ENCODE measurements at regions not wholly inside any gene's neighbourhood (a gene's known extent, or its start where the extent isn't known, plus 50 kb on each side); places are given as distances from the start of the nearest gene placed in this dataset.

- Histone ChIP-seq H3K9me3 (ENCODE audit: control insufficient read depth, low read length) (no peaks in the 10 kb centered on the region), H3K4me1 (ENCODE audit: control insufficient read depth in 1 of 2, insufficient read depth in 2 of 2, low read length in 2 of 2) (no peaks in the 10 kb centered on the region), H3K4me3 (ENCODE audit: low read length in 2 of 2) (no peak overlapping the region), H3K27me3 (ENCODE audit: control insufficient read depth in 1 of 2, insufficient read depth in 2 of 2, low read length in 1 of 2) (no peaks in the 10 kb centered on the region), H3K36me3 (ENCODE audit: control insufficient read depth in 1 of 2, insufficient read depth in 2 of 2, low read length in 1 of 2) (no peaks in the 10 kb centered on the region), H3K27ac (ENCODE audit: low read depth in 1 of 2, low read length in 2 of 2) (no peak overlapping the region)
- 68 to 73% methylated on average over 13 of the region's 13 CpGs for WGBS, 2 donors
- intact Hi-C loops (cut with DNase I): no loop called here
- DNase-seq: no peak
- ATAC-seq (ENCODE audit: low FRiP score): no peak
Measured at GRCh38 chr2:71893646-71894045, 254.0 kb downstream of the CYP26B1 start.

DNA sequence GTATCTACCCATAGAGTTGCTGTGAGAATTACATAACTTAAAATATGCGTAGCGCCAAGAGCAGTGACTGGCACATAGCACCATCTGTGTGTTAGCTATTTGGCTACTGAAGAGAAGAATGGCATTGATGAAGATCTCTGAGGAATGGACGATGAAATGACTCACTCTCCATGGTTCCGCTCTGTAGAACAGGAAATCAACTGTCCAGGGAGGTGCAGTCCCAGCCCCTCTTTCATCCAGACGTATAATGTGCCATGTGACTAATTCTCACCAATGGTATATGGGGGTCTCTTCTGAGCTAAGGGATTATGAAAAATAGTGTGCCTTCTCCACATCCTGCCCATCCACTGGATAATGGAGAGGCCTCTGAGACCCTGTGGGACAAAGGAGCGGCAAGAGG is 254.8 kb downstream of the CYP26B1 start:
- Histone ChIP-seq H3K9me3 (ENCODE audit: control insufficient read depth, low read length) (no peaks in the 10 kb centered on the region), H3K36me3 (ENCODE audit: control insufficient read depth in 1 of 2, insufficient read depth in 2 of 2, low read length in 1 of 2) (no peaks in the 10 kb centered on the region), H3K4me3 (ENCODE audit: low read length in 2 of 2) (no peak overlapping the region), H3K27me3 (ENCODE audit: control insufficient read depth in 1 of 2, insufficient read depth in 2 of 2, low read length in 1 of 2) (no peaks in the 10 kb centered on the region), H3K4me1 (ENCODE audit: control insufficient read depth in 1 of 2, insufficient read depth in 2 of 2, low read length in 2 of 2) (no peaks in the 10 kb centered on the region), H3K27ac (ENCODE audit: low read depth in 1 of 2, low read length in 2 of 2) (no peak overlapping the region)
- 93% methylated on average over 6 of the region's 6 CpGs for WGBS, 2 donors
- DNase-seq (no peak), ATAC-seq (ENCODE audit: low FRiP score) (no peak)
- intact Hi-C loops (cut with DNase I): no loop called here

DNA sequence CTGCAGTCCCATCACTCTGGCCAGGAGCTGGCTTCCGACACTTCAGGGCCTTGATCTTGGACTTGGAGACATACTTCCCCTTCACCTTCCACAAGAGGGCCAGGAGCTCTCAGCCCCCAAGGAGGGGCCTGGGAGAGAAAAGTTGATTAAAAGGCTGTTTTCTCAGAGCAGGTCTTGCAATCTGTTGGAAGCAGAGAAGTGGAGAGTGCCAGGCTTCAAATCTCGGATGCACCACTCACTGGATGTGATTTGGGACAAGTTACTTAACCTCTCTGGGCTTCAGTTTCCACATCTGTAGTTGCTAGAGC is 255.3 kb downstream of the CYP26B1 start:
- ATAC-seq (ENCODE audit: low FRiP score) (no peak), DNase-seq (no peak)
- no peak overlapping the region for H3K4me3 ChIP-seq (ENCODE audit: low read length in 2 of 2)
- H3K27me3 ChIP-seq (ENCODE audit: control insufficient read depth in 1 of 2, insufficient read depth in 2 of 2, low read length in 1 of 2): no peaks in the 10 kb centered on the region
- intact Hi-C loops (cut with DNase I): no loop called here
- H3K27ac ChIP-seq (ENCODE audit: low read depth in 1 of 2, low read length in 2 of 2): no peak overlapping the region
- no peaks in the 10 kb centered on the region for H3K9me3 ChIP-seq (ENCODE audit: control insufficient read depth, low read length)
- WGBS, 2 donors: 86 to 87% methylated on average over 2 of the region's 2 CpGs
- H3K4me1 ChIP-seq (ENCODE audit: control insufficient read depth in 1 of 2, insufficient read depth in 2 of 2, low read length in 2 of 2): no peaks in the 10 kb centered on the region
- H3K36me3 ChIP-seq (ENCODE audit: control insufficient read depth in 1 of 2, insufficient read depth in 2 of 2, low read length in 1 of 2): no peaks in the 10 kb centered on the region

DNA sequence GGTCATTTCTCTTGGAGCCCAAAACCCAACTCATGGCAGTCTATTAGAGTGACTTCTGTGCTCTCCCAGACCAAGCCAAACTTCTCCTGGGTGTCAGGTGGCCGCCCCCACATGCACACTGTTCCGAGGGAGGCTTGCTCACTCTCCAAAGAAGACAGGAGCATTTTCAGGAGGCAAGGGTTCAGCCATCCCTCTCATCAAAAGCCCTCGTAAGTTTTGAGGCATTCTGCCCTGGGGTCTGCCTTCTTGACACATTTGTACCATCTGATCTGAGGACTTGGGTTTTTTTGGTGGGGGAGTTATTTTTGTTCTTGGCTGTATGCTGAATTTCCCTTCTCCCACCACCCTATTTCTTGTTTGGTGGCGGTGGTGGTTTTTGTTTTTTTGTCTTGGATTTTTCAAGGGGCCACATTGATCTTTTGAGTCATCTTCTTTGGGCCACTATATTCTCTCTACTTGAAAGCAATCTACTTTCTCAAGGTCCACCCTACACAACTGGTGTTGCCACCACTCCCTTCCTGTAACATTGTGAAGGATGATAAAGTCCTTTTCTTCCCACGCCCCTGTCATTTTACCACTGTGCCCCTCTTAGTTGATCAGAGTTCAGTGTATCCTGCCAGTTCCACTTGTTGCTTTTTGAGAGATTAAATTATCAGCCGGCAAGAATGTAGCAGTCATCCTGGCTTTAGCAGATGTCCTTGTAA is 255.8 kb downstream of the CYP26B1 start:
- Histone ChIP-seq H3K36me3 (ENCODE audit: control insufficient read depth in 1 of 2, insufficient read depth in 2 of 2, low read length in 1 of 2) (no peaks in the 10 kb centered on the region), H3K27ac (ENCODE audit: low read depth in 1 of 2, low read length in 2 of 2) (no peak overlapping the region), H3K4me1 (ENCODE audit: control insufficient read depth in 1 of 2, insufficient read depth in 2 of 2, low read length in 2 of 2) (no peaks in the 10 kb centered on the region), H3K4me3 (ENCODE audit: low read length in 2 of 2) (no peak overlapping the region), H3K9me3 (ENCODE audit: control insufficient read depth, low read length) (no peaks in the 10 kb centered on the region), H3K27me3 (ENCODE audit: control insufficient read depth in 1 of 2, insufficient read depth in 2 of 2, low read length in 1 of 2) (no peaks in the 10 kb centered on the region)
- DNase-seq (no peak), ATAC-seq (ENCODE audit: low FRiP score) (no peak)
- intact Hi-C loops (cut with DNase I): no loop called here
- 88 to 93% methylated on average over 6 of the region's 6 CpGs for WGBS, 2 donors

DNA sequence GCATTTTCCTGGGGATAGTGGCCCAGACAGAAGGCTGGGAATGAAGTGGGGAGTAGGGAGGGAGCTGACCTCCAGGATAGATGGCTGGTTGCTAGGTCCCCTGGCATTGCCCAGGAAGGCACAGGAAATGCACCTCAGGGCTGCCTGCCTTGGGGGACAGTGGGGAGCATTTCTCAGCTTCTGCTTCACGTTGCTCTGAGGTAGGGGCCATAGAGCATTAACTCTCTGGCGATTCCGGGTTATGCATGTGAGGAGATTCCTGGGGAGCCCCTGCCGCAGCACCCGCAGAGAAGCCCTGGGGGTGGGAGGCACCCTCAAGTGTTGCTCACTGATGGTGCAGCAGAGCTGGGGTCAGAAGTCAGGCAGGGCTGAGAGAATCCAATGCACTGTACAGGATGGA is 256.5 kb downstream of the CYP26B1 start:
- no peak overlapping the region for H3K4me3 ChIP-seq (ENCODE audit: low read length in 2 of 2)

GRCh38 chr2:71889759-71890684 is 257.6 kb downstream of the CYP26B1 start:
- intact Hi-C loops (cut with DNase I): loop anchor here in 1 of 2 donors (10.0 kb wide), 1 partner anchor 275 kb away; no protein-coding TSS in a partner anchor
- Histone ChIP-seq H3K4me3 (ENCODE audit: low read length in 2 of 2) (no peak overlapping the region), H3K27me3 (ENCODE audit: control insufficient read depth in 1 of 2, insufficient read depth in 2 of 2, low read length in 1 of 2) (no peaks in the 10 kb centered on the region), H3K27ac (ENCODE audit: low read depth in 1 of 2, low read length in 2 of 2) (no peak overlapping the region), H3K9me3 (ENCODE audit: control insufficient read depth, low read length) (no peaks in the 10 kb centered on the region), H3K4me1 (ENCODE audit: control insufficient read depth in 1 of 2, insufficient read depth in 2 of 2, low read length in 2 of 2) (no peaks in the 10 kb centered on the region), H3K36me3 (ENCODE audit: control insufficient read depth in 1 of 2, insufficient read depth in 2 of 2, low read length in 1 of 2) (no peaks in the 10 kb centered on the region)
- 82 to 87% methylated on average over 5 of the region's 5 CpGs for WGBS, 2 donors
- DNase-seq: no peak
- ATAC-seq (ENCODE audit: low FRiP score): peak; percentile 70

More for the DNA sequence above, 256.5 kb downstream of the CYP26B1 start:
- WGBS, 2 donors: 88 to 90% methylated on average over 5 of the region's 5 CpGs
- H3K9me3 ChIP-seq (ENCODE audit: control insufficient read depth, low read length): no peaks in the 10 kb centered on the region
- DNase-seq (no peak), ATAC-seq (ENCODE audit: low FRiP score) (no peak)
- no peaks in the 10 kb centered on the region for H3K27me3 ChIP-seq (ENCODE audit: control insufficient read depth in 1 of 2, insufficient read depth in 2 of 2, low read length in 1 of 2)
- H3K36me3 ChIP-seq (ENCODE audit: control insufficient read depth in 1 of 2, insufficient read depth in 2 of 2, low read length in 1 of 2): no peaks in the 10 kb centered on the region
- H3K27ac ChIP-seq (ENCODE audit: low read depth in 1 of 2, low read length in 2 of 2): no peak overlapping the region
- no peaks in the 10 kb centered on the region for H3K4me1 ChIP-seq (ENCODE audit: control insufficient read depth in 1 of 2, insufficient read depth in 2 of 2, low read length in 2 of 2)
- intact Hi-C loops (cut with DNase I): no loop called here

DNA sequence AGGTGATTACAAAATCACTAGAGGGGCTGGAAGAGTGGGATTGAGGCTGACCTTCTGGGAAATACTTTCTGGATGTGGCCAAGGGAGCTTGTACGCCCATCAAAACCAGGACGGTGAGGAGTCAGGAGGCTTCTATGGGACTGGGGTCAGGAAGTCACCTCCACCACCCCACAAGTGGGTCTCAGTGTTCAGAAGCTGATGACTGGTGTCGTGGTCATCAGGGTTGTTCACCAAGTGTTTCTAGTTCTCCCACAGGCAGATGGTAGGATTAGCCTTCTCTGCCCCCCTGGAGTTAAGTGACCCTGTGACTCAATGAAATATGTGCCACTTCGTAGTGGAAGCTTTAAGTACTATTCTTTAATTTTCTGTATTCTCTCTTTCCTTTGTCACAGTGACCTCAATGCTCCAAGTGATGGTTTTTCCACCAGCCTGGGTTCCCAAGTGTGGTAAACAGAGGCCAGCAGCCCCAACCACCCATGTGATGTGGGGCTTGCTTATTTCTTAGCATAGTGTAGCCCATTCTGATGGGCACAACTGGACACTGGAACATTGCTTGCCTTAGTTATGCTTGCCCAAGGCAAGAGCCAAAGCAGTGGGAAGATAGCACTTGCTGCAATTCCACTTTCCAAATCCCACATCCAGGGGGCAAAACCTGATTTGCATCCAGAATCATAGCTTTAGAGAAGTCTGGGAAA is 258.8 kb downstream of the CYP26B1 start:
- H3K9me3 ChIP-seq (ENCODE audit: control insufficient read depth, low read length): no peaks in the 10 kb centered on the region
- H3K27me3 ChIP-seq (ENCODE audit: control insufficient read depth in 1 of 2, insufficient read depth in 2 of 2, low read length in 1 of 2): no peaks in the 10 kb centered on the region
- H3K4me1 ChIP-seq (ENCODE audit: control insufficient read depth in 1 of 2, insufficient read depth in 2 of 2, low read length in 2 of 2): no peaks in the 10 kb centered on the region
- ATAC-seq (ENCODE audit: low FRiP score) (no peak), DNase-seq (no peak)
- no peaks in the 10 kb centered on the region for H3K36me3 ChIP-seq (ENCODE audit: control insufficient read depth in 1 of 2, insufficient read depth in 2 of 2, low read length in 1 of 2)
- H3K27ac ChIP-seq (ENCODE audit: low read depth in 1 of 2, low read length in 2 of 2): no peak overlapping the region
- intact Hi-C loops (cut with DNase I): loop anchor here in 1 of 2 donors (10.0 kb wide), 1 partner anchor 274 kb away; no protein-coding TSS in a partner anchor
- H3K4me3 ChIP-seq (ENCODE audit: low read length in 2 of 2): no peak overlapping the region
- WGBS, 2 donors: 94 to 97% methylated on average over 4 of the region's 4 CpGs

DNA sequence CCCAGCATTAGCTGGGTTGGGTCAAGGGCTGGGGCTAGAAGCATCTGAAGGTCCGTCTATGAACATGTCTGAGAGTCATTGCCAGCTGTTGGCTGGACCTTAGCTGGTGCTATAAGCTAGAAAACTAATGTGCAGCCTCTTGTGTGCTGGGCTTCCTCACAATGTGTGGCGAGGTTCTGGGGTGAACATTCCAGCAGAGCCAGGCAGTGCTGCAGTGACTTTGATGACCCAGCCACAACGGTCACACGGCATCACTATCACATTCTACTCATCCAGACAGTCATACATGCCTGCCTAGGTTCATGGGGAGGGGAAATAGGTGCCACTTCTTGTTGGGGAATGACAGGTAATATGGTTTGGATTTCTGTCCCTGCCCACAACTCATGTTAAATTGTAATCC is 260.5 kb downstream of the CYP26B1 start:
- no peaks in the 10 kb centered on the region for H3K9me3 ChIP-seq (ENCODE audit: control insufficient read depth, low read length)
- no peak overlapping the region for H3K27ac ChIP-seq (ENCODE audit: low read depth in 1 of 2, low read length in 2 of 2)
- no peaks in the 10 kb centered on the region for H3K4me1 ChIP-seq (ENCODE audit: control insufficient read depth in 1 of 2, insufficient read depth in 2 of 2, low read length in 2 of 2)
- H3K27me3 ChIP-seq (ENCODE audit: control insufficient read depth in 1 of 2, insufficient read depth in 2 of 2, low read length in 1 of 2): no peaks in the 10 kb centered on the region
- ATAC-seq (ENCODE audit: low FRiP score) (no peak), DNase-seq (no peak)
- no peak overlapping the region for H3K4me3 ChIP-seq (ENCODE audit: low read length in 2 of 2)
- H3K36me3 ChIP-seq (ENCODE audit: control insufficient read depth in 1 of 2, insufficient read depth in 2 of 2, low read length in 1 of 2): no peaks in the 10 kb centered on the region
- intact Hi-C loops (cut with DNase I): loop anchor here in 1 of 2 donors (10.0 kb wide), 1 partner anchor 272 kb away; no protein-coding TSS in a partner anchor
- WGBS, 2 donors: 91 to 93% methylated on average over 4 of the region's 4 CpGs
